Ishikawa (cell line): ENCODE measurements at regions not wholly inside any gene's neighbourhood (a gene's known extent, or its start where the extent isn't known, plus 50 kb on each side); places are given as distances from the start of the nearest gene placed in this dataset.

Experiments used
- CEBPB ChIP-seq: IDR thresholded peaks from 2 replicates; pipeline ENCODE4 v1.6.1; 2012
- CREB1 ChIP-seq: IDR thresholded peaks from 2 replicates; pipeline ENCODE4 v1.6.1; 2012; ENCODE audit warnings: low read depth
- EGR1 ChIP-seq: IDR thresholded peaks from 2 replicates; pipeline ENCODE4 v1.6.1; 2012
- EP300 ChIP-seq: IDR thresholded peaks from 2 replicates; pipeline ENCODE4 v1.6.1; 2012; ENCODE audit warnings: borderline replicate concordance
- FOXM1 ChIP-seq: IDR thresholded peaks from 2 replicates; pipeline ENCODE4 v1.6.1; 2012; ENCODE audit warnings: low read depth, borderline replicate concordance
- NFIC ChIP-seq: IDR thresholded peaks from 2 replicates; pipeline ENCODE4 v1.6.1; 2012
- RAD21 ChIP-seq: IDR thresholded peaks from 2 replicates; pipeline ENCODE4 v1.6.1; 2012; ENCODE audit warnings: low read depth
- TAF1 ChIP-seq: IDR thresholded peaks from 2 replicates; pipeline ENCODE4 v1.6.1; 2012; ENCODE audit warnings: low read depth, mild to moderate bottlenecking
- TCF12 ChIP-seq: IDR thresholded peaks from 2 replicates; pipeline ENCODE4 v1.6.1; 2012; ENCODE audit warnings: low read depth
- TEAD4 ChIP-seq: IDR thresholded peaks from 2 replicates; pipeline ENCODE4 v1.6.1; 2012
- YY1 ChIP-seq: IDR thresholded peaks from 2 replicates; pipeline ENCODE4 v1.6.1; 2012; ENCODE audit warnings: low read depth
- ZBTB7A ChIP-seq: IDR thresholded peaks from 2 replicates; pipeline ENCODE4 v1.6.1; 2012; ENCODE audit warnings: low read depth
- TF ChIP-seq, protein P1 (sequence below): IDR thresholded peaks from 2 replicates; pipeline ENCODE4 v1.6.1; 2012; ENCODE audit warnings: low read depth, mild to moderate bottlenecking
- TF ChIP-seq, protein P2 (sequence below): IDR thresholded peaks from 2 replicates; pipeline ENCODE4 v1.6.1; 2012
- TF ChIP-seq, protein P3 (sequence below): IDR thresholded peaks from 2 replicates; pipeline ENCODE4 v1.6.1; 2012

DNA sequence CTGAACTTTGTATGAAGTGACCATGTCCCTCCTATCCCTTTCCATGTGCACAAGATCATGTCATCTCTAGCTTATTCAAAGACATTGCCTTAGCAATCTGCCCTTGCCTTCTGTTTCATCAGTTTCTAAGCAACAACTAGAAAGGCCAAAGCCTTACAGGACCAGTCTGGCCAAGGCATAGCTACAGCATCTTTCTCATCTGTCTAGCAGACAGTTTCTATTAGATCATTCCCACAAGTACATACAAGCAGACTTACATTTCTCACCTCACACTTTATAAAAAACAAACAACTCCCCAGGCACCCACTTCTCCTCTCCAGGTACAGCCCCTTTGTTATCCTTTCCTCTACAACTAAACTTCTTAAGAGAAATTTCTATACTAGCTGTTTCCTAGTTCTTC, 188.7 kb upstream of the AADAT start:
- TF ChIP-seq, protein P1, sequence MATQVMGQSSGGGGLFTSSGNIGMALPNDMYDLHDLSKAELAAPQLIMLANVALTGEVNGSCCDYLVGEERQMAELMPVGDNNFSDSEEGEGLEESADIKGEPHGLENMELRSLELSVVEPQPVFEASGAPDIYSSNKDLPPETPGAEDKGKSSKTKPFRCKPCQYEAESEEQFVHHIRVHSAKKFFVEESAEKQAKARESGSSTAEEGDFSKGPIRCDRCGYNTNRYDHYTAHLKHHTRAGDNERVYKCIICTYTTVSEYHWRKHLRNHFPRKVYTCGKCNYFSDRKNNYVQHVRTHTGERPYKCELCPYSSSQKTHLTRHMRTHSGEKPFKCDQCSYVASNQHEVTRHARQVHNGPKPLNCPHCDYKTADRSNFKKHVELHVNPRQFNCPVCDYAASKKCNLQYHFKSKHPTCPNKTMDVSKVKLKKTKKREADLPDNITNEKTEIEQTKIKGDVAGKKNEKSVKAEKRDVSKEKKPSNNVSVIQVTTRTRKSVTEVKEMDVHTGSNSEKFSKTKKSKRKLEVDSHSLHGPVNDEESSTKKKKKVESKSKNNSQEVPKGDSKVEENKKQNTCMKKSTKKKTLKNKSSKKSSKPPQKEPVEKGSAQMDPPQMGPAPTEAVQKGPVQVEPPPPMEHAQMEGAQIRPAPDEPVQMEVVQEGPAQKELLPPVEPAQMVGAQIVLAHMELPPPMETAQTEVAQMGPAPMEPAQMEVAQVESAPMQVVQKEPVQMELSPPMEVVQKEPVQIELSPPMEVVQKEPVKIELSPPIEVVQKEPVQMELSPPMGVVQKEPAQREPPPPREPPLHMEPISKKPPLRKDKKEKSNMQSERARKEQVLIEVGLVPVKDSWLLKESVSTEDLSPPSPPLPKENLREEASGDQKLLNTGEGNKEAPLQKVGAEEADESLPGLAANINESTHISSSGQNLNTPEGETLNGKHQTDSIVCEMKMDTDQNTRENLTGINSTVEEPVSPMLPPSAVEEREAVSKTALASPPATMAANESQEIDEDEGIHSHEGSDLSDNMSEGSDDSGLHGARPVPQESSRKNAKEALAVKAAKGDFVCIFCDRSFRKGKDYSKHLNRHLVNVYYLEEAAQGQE, result no peak
- TF ChIP-seq TAF1, result no peak
- TF ChIP-seq TEAD4, result no peak
- TF ChIP-seq EP300, result no peak
- no peak for TF ChIP-seq YY1
- TF ChIP-seq CREB1, result no peak
- no peak for TF ChIP-seq RAD21

DNA sequence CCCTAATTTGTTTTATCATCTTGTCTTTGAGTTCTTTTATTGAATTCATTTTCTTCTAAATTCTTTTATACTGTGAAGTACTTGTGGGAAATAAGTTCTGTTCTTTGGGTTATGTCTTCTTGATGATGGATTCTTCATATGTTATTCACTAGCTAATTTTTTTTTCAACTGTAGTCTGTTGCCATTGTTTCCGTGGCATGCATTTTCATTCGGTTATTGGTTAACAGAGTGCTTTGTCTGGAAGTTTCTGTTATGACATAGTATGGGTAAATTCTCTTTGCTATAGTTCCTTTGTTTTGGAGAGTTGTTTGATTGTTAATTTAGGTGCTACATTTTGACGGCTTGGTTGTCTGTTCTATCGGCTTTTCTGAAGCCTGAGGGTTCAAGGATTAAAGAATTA, 184.9 kb upstream of the AADAT start:
- TF ChIP-seq YY1 (no peak), RAD21 (no peak), CEBPB (no peak), ZBTB7A (no peak), TCF12 (no peak), EP300 (no peak), TAF1 (no peak), TEAD4 (no peak), FOXM1 (no peak), NFIC (no peak), EGR1 (no peak), CREB1 (no peak)
- TF ChIP-seq, protein P2, sequence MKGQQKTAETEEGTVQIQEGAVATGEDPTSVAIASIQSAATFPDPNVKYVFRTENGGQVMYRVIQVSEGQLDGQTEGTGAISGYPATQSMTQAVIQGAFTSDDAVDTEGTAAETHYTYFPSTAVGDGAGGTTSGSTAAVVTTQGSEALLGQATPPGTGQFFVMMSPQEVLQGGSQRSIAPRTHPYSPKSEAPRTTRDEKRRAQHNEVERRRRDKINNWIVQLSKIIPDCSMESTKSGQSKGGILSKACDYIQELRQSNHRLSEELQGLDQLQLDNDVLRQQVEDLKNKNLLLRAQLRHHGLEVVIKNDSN, result no peak
- TF ChIP-seq, protein P3, sequence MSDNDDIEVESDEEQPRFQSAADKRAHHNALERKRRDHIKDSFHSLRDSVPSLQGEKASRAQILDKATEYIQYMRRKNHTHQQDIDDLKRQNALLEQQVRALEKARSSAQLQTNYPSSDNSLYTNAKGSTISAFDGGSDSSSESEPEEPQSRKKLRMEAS, result no peak
- TF ChIP-seq, protein P1, result no peak

DNA sequence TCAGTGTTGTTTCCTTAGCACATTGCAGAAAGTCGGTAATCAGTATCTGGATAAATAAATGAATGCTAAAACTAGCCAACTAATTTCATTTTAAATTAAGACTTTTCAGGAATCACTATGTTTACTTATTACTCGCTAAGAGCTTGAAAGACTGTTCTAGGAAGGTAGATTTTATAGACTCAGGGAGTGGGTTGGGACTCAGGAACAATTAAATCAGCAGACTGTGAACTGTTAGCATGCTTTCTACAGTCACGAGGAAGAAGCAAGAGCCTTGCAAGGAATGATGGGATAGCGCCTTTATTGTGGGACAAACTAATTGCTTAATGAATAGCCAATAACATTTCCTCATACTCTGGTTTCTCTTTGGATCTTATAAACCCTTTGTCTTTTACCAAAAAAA, 183.2 kb upstream of the AADAT start:
- TF ChIP-seq, protein P2, result no peak
- TF ChIP-seq CREB1 (no peak), NFIC (no peak), EP300 (no peak), YY1 (no peak), CEBPB (no peak), TCF12 (no peak), FOXM1 (no peak)
- TF ChIP-seq, protein P1, result no peak

DNA sequence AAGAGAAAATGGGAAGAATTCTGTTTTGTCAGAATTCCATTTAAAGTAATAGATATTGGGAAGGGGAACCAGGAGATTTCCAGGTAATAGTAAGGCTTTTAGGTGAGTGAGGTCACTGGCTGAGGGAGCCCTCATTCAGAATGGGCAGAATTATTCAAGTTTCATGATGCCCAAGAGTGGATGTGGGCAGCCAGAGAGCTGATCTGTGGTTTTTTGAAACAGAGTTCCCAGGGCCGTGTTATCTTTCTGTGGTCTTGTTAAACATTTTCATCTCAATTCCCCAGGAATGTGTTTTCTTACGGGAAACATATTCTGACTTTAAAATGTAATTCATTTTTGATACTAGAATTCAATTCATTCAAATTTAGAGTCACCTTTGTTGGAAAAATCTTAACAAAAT, 182.0 kb upstream of the AADAT start:
- TF ChIP-seq TEAD4 (no peak), NFIC (no peak), CEBPB (no peak), TAF1 (no peak), RAD21 (no peak), EGR1 (no peak), EP300 (no peak), CREB1 (no peak), YY1 (no peak), ZBTB7A (no peak), TCF12 (no peak), FOXM1 (no peak)
- TF ChIP-seq, protein P1, result no peak
- TF ChIP-seq, protein P3, result no peak
- TF ChIP-seq, protein P2, result no peak
